Panc1 (cell line): ENCODE measurements at regions not wholly inside any gene's neighbourhood (a gene's known extent, or its start where the extent isn't known, plus 50 kb on each side); places are given as distances from the start of the nearest gene placed in this dataset.

Experiments used
- ATAC-seq: fragments of 200-7000 bp; cut with Tn5 transposase; 2 replicates; pipeline ENCODE4 v1.9.1; 2020; ENCODE audit warnings: mild to moderate bottlenecking, moderate library complexity
- BruUV-seq: library from RNA; stranded (reverse); fragments of 400-500 nt; replicated peaks from 2 replicates; lab custom pipeline; 2021; lab: Mats Ljungman, UMichigan
- CTCF ChIA-PET: fragments of 300-600 bp; sonication (Branson Sonifier 250); formaldehyde crosslinking; loops from one replicate; lab custom pipeline; 2022; ENCODE audit warnings: antibody characterized with exemption; lab: Charles Lee
- POLR2A ChIA-PET: fragments of 300-600 bp; sonication (Branson Sonifier 250); formaldehyde crosslinking; loops from one replicate; lab custom pipeline; 2022; ENCODE audit warnings: antibody characterized with exemption; lab: Charles Lee
- DNase-seq: peaks from one replicate; pipeline ENCODE4 v3.0.0-alpha.2; 2010; ENCODE audit warnings: low read depth, low spot score
- H3K27ac ChIP-seq: 2 replicates; pipeline ENCODE4 v1.5.1; 2011; ENCODE audit warnings: mild to moderate bottlenecking, low read length, inconsistent platforms
- H3K27me3 ChIP-seq: fragments of 200-500 bp; sonication (Bioruptor generic); 2 replicates; pipeline ENCODE4 v1.6.0; 2014; ENCODE audit warnings: low read length, inconsistent platforms; ENCODE audit not compliant: control insufficient read depth, insufficient read depth
- H3K36me3 ChIP-seq: fragments of 200-500 bp; sonication (Bioruptor generic); 2 replicates; pipeline ENCODE4 v1.5.1; 2014; ENCODE audit warnings: inconsistent platforms, mild to moderate bottlenecking, low read length, moderate library complexity; ENCODE audit not compliant: control insufficient read depth, insufficient read depth
- H3K4me1 ChIP-seq: 2 replicates; pipeline ENCODE4 v1.5.1; 2011; ENCODE audit warnings: inconsistent platforms, mild to moderate bottlenecking, low read length, moderate library complexity; ENCODE audit not compliant: control insufficient read depth, insufficient read depth
- H3K4me3 ChIP-seq, 2 experiments: 2 replicates each; pipeline ENCODE4 v1.5.1; 2011 to 2012; ENCODE audit warnings: low read depth in 2 of 2, low read length in 2 of 2, mild to moderate bottlenecking in 2 of 2, inconsistent platforms in 1 of 2, moderate library complexity in 1 of 2
- H3K9me3 ChIP-seq: fragments of 200-500 bp; sonication (Bioruptor generic); 2 replicates; pipeline ENCODE4 v1.5.1; 2014; ENCODE audit warnings: low read depth, mild to moderate bottlenecking, inconsistent platforms, low read length, moderate library complexity; ENCODE audit not compliant: control insufficient read depth, insufficient read depth
- CTCF ChIP-seq: fragments of 450-650 bp; IDR thresholded peaks from 2 replicates; pipeline ENCODE4 v1.5.1; 2017; ENCODE audit warnings: mild to moderate bottlenecking
- POLR2AphosphoS5 ChIP-seq: IDR thresholded peaks from 2 replicates; pipeline ENCODE4 v1.6.1; 2012; ENCODE audit warnings: mild to moderate bottlenecking, low read depth, low read length, moderate library complexity
- REST ChIP-seq, 2 experiments: IDR thresholded peaks; 2 replicates each; pipeline ENCODE4 v1.6.1; 2011 to 2012; ENCODE audit warnings: low read depth in 2 of 2, control low read depth in 1 of 2, low read length in 1 of 2, mild to moderate bottlenecking in 1 of 2, moderate library complexity in 1 of 2; ENCODE audit not compliant: insufficient read depth in 1 of 2
- SIN3A ChIP-seq: IDR thresholded peaks from 2 replicates; pipeline ENCODE4 v1.6.1; 2012; ENCODE audit warnings: low read depth, mild to moderate bottlenecking, low read length, moderate library complexity, borderline replicate concordance; ENCODE audit not compliant: insufficient read depth
- TCF7L2 ChIP-seq: IDR thresholded peaks from 2 replicates; pipeline ENCODE4 v1.6.1; 2011; ENCODE audit warnings: mild to moderate bottlenecking, low read depth, low read length, inconsistent platforms
- in situ Hi-C: cut with HindIII; loops from 2 replicates; pipeline ENCODE4 v1.10.0; 2016; ENCODE audit warnings: low sequenced_read_pairs, low pct_unique_long_range_greater_than_20kb
- intact Hi-C: fragments of 100-400 bp; cut with micrococcal nuclease; formaldehyde crosslinking; loops from one replicate; pipeline ENCODE4 v1.10.0; 2022; ENCODE audit not compliant: unreplicated experiment

- Histone ChIP-seq H3K27ac (no peak overlapping the region), H3K36me3 (no peaks in the 10 kb centered on the region), H3K4me1 (no peaks in the 10 kb centered on the region), H3K4me3 (no peak overlapping the region), H3K27me3 (peaks cover 12% of the 10 kb centered on the region), H3K9me3 (no peaks in the 10 kb centered on the region)
- DNase-seq, result no peak
- CTCF ChIA-PET, result interaction anchor here (0.5 to 2.8 kb wide), 5 partner anchors 34 to 279 kb away, joined by 3 to 29 read pairs (median 3); no protein-coding TSS in a partner anchor
- in situ Hi-C loops, result no loop called here
- no TSS peak for BruUV-seq
- ATAC-seq, result no peak
- intact Hi-C loops, result no loop called here
- TF ChIP-seq REST (IDR thresholded peaks at IDR 0.05; ENCODE audit: insufficient read depth in 1 of 2, low read depth in 2 of 2, low read length in 1 of 2) (no peak), TCF7L2 (no peak), SIN3A (no peak), POLR2AphosphoS5 (no peak), CTCF (no peak)
- POLR2A ChIA-PET, result no interaction called here
These were observed 125.6 kb upstream of the LGALSL start for GRCh38 chr2:64328415-64328722.

GRCh38 chr2:64328756-64329155 is 125.2 kb upstream of the LGALSL start:
- DNase-seq (no peak), ATAC-seq (no peak)
- POLR2A ChIA-PET, result no interaction called here
- Histone ChIP-seq H3K27ac (no peak overlapping the region), H3K4me1 (no peaks in the 10 kb centered on the region), H3K27me3 (peaks cover 8% of the 10 kb centered on the region), H3K36me3 (no peaks in the 10 kb centered on the region), H3K9me3 (no peaks in the 10 kb centered on the region), H3K4me3 (no peak overlapping the region)
- intact Hi-C loops, result no loop called here
- TF ChIP-seq REST (IDR thresholded peaks at IDR 0.05; ENCODE audit: insufficient read depth in 1 of 2, low read depth in 2 of 2, low read length in 1 of 2) (no peak), SIN3A (no peak), TCF7L2 (no peak), CTCF (no peak), POLR2AphosphoS5 (no peak)
- CTCF ChIA-PET, result interaction anchor here (0.5 to 2.8 kb wide), 6 partner anchors 78 to 280 kb away, joined by 3 to 29 read pairs (median 3); no protein-coding TSS in a partner anchor
- in situ Hi-C loops, result no loop called here
- no TSS peak for BruUV-seq
